GM18907 (cell line): ENCODE measurements at regions not wholly inside any gene's neighbourhood (a gene's known extent, or its start where the extent isn't known, plus 50 kb on each side); places are given as distances from the start of the nearest gene placed in this dataset.

Source experiments
- ATAC-seq: cut with Tn5 transposase; IDR thresholded peaks from one replicate; pipeline ENCODE4 v1.9.1; 2021; ENCODE audit warnings: mild to moderate bottlenecking, moderate library complexity; ENCODE audit not compliant: unreplicated experiment

DNA sequence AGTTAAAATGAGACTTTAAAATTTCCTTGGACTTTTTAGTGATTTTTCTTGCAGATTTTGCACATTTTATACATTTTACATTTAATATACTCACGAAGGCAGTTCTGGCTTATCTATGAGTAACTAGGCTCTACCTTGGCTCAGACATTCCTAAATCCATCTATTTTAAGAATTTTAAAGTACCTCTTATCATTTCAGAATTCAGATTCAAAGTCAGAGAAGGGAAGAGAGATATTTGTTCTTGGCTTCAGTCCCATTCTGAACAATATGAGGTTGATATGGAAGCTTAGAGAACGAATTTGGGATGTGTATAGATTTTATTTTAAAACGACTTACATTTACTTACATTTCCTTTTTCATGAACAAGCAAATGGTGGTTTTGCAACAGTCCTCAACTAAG is 230.2 kb downstream of the LMO4 start:
- ATAC-seq, result no peak

DNA sequence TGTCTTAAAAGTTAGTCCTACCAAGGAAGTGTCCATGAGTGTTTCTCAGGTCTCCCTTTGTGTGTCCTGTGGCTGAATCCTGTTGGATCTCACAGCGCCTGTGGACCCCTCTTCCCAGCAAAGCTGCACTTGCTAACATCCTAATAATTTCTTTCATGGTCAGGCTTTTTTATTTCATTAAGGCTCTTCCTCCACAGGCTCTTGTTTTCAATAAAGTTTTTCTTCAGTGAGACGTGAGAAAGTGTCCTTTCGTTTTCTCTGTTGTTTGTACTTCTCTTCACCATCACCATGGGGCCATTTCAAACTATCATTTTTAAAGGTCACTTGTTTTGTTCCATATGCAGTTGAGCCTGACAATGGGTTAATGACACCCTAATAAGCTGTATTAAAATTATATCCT is 231.5 kb downstream of the LMO4 start:
- ATAC-seq, result no peak

DNA sequence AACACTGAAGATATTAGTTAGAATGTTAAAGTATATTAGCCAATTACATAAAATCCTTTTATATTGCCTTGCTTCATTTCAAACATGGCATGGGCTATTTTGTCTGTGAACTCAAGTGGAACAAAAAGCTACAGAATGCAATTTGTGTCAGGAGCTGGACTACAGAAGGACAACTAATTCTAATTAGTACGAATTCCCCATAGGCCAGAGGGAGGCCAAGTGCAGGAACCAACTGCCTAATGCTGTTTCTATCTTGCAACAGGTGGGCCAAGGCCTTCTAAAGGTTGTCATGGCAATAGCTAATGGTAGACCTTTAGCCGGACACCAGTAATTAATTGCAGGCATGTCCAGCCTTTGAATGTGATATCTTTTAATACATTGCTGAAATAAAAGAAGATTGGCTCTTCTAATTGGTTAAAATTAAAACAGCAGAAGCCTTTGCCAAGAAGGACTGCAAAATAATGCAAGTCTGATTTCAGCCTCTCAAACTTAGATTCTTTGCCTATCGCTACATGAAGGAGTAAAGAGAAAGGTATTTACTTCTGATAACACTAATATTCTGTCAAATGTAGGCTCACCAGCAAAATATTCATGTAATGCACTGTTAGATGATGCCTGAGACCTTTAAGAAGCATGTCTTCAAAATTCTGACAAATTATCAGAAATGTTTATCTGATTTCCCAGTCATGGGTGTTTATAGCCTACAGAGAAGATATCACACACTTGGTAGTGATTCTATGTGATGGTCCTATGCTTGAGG is 232.1 kb downstream of the LMO4 start:
- no peak for ATAC-seq

DNA sequence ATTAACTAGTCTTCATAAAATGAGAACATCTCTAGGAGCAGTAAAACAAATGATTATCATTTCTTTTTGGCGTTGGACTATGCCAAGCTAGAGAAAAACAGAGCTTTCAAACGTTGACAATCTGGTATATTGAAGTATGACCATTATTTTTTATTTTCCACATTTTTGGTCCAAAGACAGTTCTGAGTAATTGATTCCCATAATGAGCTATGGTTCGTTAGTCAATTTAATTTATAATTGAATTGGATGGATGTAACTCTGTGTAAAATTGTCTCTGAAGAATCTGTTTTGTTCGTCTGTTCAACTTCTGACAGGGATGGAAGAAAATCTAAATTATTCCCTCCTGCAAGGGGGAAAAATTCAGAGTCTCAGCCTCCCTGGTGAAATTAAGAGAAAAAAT is 234.5 kb downstream of the LMO4 start:
- ATAC-seq, result no peak

DNA sequence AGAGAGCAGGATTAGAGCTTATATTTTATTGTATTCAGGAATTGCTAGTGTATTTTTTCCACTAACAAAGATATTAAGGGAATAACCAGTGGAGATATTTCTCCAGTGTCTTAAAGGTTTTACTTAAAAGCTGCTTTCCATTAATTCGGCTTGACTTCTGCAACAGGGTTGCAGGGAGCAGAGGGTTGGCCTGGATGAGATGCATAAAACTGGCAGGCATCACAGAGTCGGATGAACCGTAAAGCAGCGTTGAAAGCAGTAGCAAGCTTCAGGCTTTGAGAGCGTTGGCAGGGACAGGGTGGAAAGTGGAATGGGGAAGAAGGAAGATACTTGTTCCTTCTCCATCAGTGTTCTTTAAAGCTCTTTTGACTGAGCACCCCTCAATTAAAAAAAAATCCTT is 237.2 kb downstream of the LMO4 start:
- ATAC-seq, result no peak

DNA sequence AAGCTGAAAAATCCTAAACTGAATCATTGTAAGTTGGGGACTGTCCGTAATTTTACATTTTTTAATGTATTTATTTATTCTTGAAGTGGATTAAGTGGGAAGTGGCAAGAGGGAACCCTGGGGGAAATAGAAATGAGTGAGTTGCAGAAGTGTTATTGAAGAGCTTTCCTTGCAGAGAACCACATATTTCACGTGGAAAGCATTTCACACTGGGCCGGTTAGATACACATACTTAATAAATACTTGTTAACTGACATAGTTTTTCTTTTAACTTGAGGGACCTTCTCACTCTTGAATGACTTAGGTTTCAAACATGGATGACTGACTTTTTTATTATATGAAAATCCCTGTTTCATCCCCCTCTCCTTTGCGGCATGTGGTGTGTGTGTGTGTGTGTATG is 239.3 kb downstream of the LMO4 start:
- ATAC-seq, result no peak

DNA sequence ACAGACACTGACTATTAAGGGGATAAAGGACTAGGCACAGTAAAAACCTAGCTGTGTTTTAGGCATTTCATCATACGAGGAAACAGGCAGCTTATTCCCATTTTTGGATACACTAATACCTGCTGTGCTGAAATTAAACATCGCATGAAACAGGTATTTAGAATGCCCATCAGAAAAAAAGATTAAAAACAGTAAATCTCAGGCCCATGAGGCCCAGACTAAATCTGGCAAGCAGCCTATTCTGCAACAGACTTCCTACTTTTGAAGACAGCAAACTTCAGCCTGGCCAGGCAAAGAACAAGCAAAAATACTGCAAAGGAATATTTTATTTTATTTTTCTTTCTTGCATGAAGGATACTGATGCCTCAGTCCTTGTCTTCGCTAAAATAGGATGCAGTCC is 240.2 kb downstream of the LMO4 start:
- ATAC-seq, result no peak

DNA sequence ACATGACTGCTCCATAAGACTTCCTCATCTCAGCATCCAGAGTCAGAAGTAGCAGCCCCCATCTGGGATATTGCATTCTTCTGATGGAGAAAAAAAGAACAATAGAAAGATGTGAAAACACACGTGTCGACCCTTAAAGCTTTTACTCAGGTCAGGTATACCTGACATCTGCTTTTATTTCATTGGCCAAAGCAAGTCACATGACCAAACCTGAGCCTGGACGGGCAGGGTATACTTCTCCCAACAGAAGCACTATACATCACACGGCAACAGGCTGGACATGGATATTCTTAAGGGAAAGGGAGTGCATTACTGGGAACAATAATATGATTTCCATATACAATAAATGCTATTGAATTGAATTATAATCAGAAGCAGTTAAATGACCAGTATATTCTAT is 243.3 kb downstream of the LMO4 start:
- ATAC-seq, result no peak

DNA sequence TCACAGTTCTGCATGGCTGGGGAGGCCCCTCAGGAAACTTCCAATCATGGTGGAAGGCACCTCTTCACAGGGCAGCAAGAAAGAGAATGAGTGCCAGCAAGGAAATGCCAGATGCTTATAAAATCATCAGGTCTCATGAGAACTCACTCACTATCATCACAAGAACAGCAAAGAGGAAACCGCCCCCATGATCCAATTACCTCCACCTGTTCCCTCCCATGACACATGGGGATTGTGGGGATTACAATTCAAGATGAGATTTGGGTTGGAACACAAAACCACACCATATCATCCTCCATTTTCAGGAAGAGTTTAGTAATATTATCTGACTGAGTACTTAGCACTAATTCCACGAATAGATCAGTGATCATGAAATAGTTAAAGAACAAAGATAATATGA is 244.2 kb downstream of the LMO4 start:
- no peak for ATAC-seq

DNA sequence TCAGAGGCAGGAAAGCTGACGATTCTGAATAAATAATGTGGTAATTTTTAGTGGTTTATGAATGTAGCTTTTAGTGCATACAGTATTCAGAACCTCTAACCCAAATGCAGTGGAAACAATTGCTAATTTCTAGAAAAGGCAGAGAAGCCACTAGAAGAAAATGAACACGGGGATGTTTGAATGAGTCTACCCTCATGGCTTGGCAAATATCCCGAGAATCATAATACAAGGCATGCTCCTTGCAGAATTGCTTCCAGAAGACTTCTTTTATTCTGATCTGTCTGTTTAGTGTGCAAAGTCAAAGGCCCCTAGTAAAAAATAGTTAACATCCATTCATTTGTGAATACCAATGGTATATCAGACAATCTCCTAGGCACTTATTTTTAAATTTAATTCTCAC is 246.8 kb downstream of the LMO4 start:
- ATAC-seq, result no peak

DNA sequence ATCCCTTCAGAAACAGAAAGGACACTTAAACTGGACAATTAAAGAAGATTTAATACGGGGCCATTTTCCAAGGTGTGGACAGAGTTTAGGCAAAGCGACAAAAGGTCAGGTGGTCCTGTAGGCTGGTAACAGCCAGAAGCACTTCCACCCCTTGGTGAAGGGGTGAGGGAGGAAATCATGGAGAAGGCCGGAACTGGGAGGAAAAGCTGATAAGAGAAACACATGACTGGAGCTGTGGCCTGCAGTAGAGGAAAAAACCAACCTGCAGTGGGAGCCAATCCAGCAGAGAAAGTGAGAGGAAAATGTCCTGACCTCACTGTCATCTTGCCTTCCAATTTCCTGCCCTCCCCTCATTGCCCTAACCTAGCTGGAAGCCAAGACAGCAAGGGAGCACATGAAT is 249.8 kb downstream of the LMO4 start:
- ATAC-seq, result no peak

DNA sequence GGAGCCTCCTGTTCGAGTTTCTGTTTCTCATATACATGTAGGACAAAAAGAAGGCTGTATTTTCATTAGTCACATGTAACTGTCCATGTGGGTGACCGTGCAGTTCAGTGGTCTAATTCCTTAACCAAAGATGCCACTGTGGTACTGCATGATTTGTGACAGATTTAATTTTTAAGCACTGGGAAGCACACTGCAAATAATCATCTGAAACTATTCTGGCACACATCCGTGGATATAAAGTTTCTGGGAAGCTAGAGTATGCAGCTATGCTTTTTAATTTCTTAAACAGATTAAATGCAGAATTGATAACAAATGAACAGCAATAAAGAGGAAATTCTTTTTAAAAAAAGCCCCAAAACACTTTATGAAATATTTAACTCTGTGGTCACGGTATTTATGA is 254.8 kb downstream of the LMO4 start:
- no peak for ATAC-seq

DNA sequence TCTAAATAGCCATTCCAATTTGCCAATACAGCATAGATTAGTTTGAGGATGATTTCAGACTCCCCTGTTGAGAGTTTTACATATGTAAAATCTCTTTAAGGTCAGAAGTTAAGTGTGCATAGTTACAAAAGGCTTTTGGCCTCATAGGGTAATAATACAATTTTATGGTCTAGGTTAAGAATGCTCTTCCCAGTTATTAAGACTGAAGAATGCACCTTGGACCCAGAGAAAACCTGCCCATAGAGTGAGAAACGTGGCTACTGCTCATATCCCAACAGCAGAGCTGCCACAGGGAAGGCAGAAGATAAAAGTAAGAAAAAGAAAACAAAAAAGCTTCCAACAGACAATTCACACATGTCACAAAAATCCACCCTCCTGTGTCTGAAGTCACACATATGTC is 255.9 kb downstream of the LMO4 start:
- ATAC-seq, result no peak

DNA sequence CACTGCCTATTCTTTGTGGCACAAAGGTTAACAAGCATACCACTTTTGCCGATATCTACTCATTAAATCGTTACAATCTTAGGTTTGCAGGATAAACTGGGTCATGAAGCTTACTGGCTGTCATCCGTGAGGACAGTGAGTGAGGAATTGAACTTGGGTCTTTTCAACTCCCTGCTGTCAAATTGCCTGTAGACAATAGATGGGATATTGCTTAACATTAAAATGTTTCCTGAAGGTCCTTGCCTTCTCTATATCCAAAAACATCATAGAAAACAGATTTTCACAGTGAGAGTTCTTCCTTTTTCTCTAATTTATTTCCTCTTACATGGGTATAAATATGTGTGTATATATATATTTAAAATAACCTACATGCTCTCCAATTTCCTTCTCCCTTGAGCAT is 257.8 kb downstream of the LMO4 start:
- ATAC-seq, result no peak

DNA sequence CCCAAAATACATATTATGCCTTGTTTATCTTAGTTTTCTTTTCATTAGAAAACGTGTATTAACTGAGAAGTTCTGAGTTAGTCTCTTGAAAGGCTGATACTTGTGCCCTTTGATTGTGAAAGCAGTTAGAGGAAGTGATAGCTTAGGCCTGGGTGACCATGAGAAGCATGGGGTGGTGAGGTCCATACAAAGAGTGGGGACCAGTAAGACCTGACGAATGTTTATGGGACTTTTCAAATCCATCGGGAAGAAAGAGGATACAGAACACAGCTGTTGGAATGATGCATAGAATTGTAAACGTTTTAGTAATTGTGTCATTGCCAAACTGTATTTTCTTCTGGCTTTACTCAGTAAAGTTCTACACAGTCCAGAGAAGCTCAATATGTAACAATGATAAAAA is 259.8 kb downstream of the LMO4 start:
- peak; percentile 84 for ATAC-seq

DNA sequence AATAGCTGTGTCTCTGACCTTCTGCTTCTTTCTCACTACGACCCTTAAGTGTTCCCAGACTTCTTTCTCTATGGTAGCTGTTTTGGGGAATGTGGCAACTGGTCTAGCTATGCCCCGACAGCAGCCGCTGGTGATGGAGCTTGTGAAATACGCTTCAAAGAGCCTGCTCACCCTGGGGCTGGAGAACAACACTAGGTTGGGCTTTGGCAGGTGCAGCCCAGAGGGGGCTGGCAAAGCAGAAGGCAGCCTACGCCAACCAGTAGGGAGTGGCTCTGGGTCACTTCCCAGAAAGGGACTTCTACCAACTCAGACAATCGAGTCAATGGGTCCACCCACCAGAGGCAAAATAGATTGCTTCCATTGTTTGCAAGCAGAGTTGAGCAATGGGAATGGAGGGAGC is 262.8 kb downstream of the LMO4 start:
- no peak for ATAC-seq

DNA sequence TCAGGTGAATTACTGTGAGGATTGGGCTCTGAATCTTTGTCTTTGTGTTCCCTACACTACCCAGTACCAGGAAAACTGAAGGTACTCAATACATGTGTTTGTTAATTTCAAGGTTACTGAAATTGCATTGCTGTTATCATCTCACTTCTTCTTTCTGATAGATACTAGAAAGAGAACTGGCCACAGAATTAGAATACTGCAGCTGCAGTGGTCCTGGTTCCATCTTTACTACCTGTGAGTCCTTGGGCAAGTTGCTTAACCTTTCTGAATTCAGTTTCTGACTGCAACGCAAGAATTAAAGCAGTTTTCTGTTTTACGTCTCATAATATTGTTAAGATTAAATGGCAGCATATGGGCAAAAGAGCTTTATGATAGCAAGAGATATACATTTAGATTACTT is 263.5 kb downstream of the LMO4 start:
- ATAC-seq, result peak; percentile 89

DNA sequence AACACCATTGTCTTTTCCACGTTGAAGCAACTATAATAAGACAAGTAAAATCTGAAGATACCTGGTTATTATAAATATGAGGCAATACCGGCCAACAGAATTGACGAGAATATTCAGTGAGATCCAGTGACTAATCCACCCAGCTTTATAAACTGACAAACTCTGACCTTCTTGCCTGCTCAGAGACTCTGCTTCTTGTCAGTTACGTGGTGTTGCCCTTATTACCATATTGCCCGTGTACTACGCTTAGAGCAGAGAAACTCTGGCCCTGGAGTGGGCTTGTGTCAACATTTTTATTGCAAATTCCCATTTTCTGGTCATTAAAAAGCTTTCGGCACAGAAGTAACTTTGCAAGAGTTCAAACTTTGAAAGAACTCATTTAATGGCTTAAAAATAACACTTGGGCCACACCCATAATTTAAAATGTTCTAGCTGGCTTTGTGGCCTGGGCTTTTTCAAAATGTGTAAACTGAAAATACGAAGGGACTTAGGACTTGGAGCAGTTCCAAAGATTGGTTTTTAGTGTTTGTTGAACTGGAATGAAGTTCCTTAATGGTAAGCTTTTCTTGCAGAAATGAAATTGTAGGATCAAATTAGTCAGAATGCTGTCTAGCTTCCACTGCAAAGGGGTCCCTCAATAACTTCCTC is 266.2 kb downstream of the LMO4 start:
- ATAC-seq, result no peak

DNA sequence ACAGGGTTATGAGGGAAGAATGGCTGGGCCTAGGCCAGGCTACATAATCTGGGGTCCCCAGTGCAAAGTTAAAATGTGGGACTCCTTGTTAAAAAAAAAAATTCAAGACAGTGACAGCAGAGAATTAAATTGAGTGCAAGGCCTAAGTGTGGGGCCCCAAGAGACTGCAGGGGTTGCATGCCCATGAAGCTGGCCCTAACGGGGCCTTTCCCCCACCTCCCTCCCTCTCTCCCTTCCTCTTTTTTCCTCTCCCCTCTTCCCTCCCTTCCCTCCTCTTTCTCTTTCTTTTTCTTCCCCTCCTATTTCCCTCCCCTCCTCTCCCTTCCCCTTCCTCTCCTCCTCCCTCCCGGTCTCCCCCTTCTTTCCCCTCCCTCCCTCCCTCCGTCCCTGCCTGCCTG is 266.7 kb downstream of the LMO4 start:
- no peak for ATAC-seq

DNA sequence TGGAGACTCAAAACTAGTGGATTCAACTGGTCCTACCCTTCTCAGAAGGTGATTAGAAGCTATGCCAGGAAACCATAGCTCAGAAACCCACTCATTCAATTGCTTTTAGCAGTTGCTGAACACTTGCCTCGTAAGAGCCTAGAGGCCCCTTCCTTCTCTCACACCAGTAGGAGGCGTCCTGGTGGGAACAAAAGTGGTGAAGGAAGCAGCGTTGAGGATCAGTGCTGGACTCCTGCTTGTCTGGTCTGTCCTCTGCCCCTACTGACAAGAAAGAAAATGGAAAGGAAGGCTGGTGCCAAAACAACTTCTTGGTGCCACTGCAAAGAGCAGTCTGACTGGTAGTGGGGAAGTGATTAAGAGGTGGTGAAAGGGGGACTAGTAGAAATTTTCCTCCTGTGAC is 269.7 kb downstream of the LMO4 start:
- ATAC-seq, result no peak

DNA sequence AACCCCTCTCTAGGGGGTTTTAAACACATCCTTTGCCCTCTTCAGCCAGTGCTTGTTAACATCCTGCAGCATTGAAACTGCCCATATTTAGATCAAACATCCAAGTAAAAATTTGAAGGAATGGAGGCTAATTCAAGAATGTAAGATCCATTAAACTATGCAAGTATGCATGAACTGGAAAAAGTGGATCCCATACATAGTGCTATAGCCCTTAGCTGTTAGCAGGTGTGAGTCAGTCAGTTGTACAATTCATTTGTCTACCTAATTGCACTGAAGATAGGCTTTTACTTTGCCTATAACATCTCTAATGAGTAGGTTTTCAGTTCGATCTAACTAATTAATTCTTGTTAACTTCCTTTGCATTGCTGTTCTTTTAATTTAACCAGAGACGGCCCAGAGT is 270.9 kb downstream of the LMO4 start:
- ATAC-seq, result no peak

DNA sequence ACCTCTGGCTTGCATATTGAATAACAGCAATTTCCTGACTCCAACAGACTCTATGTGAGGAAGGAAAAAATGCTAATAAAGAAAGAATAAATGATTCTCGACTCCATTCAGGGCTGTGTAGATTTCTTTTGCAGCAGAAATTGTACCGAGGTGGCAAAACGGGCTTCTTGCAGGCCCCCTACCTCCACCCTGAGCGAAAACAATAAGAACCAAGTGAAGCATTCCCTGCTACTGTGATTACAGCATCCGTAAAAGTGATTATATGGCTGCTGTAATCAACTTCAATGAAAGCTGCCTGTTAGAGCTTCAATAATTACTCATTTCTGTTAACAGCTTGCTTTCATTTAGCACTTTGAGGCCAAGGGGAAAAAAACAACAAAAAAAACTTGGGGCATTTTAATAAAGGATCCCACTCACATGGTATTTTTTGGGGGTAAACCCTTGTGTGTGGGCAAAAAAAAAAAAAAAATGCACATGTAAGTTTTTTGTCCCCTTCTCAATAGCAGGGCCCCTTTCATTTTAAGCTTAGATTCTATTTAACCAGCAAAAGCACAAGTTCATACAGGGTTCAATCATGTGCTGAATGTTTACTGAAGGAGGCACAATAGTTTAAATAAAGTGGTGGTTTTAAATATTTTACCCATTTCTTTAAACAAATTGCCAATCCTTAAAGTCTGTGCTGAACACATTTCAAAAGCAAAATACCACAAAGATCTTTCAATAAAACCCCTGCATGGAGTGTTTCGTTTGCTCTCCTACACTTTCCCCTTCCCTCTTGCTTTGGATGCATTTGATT is 271.6 kb downstream of the LMO4 start:
- no peak for ATAC-seq
